ENCODE measurements at regions not wholly inside any gene's neighbourhood (a gene's known extent, or its start where the extent isn't known, plus 50 kb on each side); places are given as distances from the start of the nearest gene placed in this dataset.

GRCh38 chr9:97767891-97768290 is 70.8 kb upstream of the XPA start:
- H3K36me3 ChIP-seq, result no peaks in the 10 kb centered on the region
- intact Hi-C loops (cut with DNase I), result no loop called here
- DNase-seq (no peak), ATAC-seq (no peak)
- H3K4me3 ChIP-seq, result no peak overlapping the region
- 88 to 95% (median 91%) methylated on average over 2 of the region's 2 CpGs for WGBS, 4 donors
- H3K4me1 ChIP-seq, result no peaks in the 10 kb centered on the region
- H3K27me3 ChIP-seq, result peaks cover 0 to 29% (median 4%) of the 10 kb centered on the region in 9 donors
- no peaks in the 10 kb centered on the region for H3K9me3 ChIP-seq
- H3K27ac ChIP-seq, result no peak overlapping the region
- TF ChIP-seq CTCF (IDR thresholded peaks at IDR 0.05) (no peak), POLR2A (IDR thresholded peaks at IDR 0.05) (no peak)

GRCh38 chr9:97768746-97769145 is 71.6 kb upstream of the XPA start:
- DNase-seq, result no peak
- H3K9me3 ChIP-seq, result no peaks in the 10 kb centered on the region
- peaks cover 0 to 29% (median 4%) of the 10 kb centered on the region in 9 donors for H3K27me3 ChIP-seq
- no peaks in the 10 kb centered on the region for H3K36me3 ChIP-seq
- intact Hi-C loops (cut with DNase I), result no loop called here
- H3K4me1 ChIP-seq, result peaks cover 0 to 3% (median 0%) of the 10 kb centered on the region in 12 donors
- peak in 1 of 4 donors; percentile 20 for ATAC-seq
- no peak overlapping the region for H3K27ac ChIP-seq
- TF ChIP-seq POLR2A (IDR thresholded peaks at IDR 0.05), result no peak
- no peak for TF ChIP-seq CTCF (IDR thresholded peaks at IDR 0.05)
- H3K4me3 ChIP-seq, result no peak overlapping the region
- WGBS, 4 donors, result 68 to 77% (median 74%) methylated on average over 7 of the region's 7 CpGs

GRCh38 chr9:97769208-97769607 is 72.1 kb upstream of the XPA start:
- H3K4me1 ChIP-seq, result peaks cover 0 to 4% (median 0%) of the 10 kb centered on the region in 12 donors
- intact Hi-C loops (cut with DNase I), result no loop called here
- H3K27me3 ChIP-seq, result peaks cover 0 to 30% (median 4%) of the 10 kb centered on the region in 9 donors
- 51 to 63% (median 53%) methylated on average over 5 of the region's 5 CpGs for WGBS, 4 donors
- no peaks in the 10 kb centered on the region for H3K9me3 ChIP-seq
- DNase-seq, result no peak
- TF ChIP-seq CTCF (IDR thresholded peaks at IDR 0.05) (no peak), POLR2A (IDR thresholded peaks at IDR 0.05) (no peak)
- no peak overlapping the region for H3K4me3 ChIP-seq
- H3K36me3 ChIP-seq, result no peaks in the 10 kb centered on the region
- ATAC-seq, result no peak
- H3K27ac ChIP-seq, result no peak overlapping the region

GRCh38 chr9:97770808-97771372 is 73.8 kb upstream of the XPA start:
- H3K36me3 ChIP-seq, result no peaks in the 10 kb centered on the region
- no peak overlapping the region for H3K4me3 ChIP-seq
- intact Hi-C loops (cut with DNase I), result no loop called here
- H3K9me3 ChIP-seq, result no peaks in the 10 kb centered on the region
- no peak for DNase-seq
- 44 to 86% (median 54%) methylated on average over 1 of the region's 1 CpG for WGBS, 4 donors
- no peak for TF ChIP-seq POLR2A (IDR thresholded peaks at IDR 0.05)
- TF ChIP-seq CTCF (IDR thresholded peaks at IDR 0.05), result no peak
- H3K4me1 ChIP-seq, result peaks cover 0 to 4% (median 0%) of the 10 kb centered on the region in 12 donors
- H3K27me3 ChIP-seq, result peaks cover 0 to 31% (median 4%) of the 10 kb centered on the region in 9 donors
- no peak overlapping the region for H3K27ac ChIP-seq
- ATAC-seq, result no peak

Measured in heart left ventricle (tissue), 16 donors.